ENCODE measurements at regions not wholly inside any gene's neighbourhood (a gene's known extent, or its start where the extent isn't known, plus 50 kb on each side); places are given as distances from the start of the nearest gene placed in this dataset.

DNA sequence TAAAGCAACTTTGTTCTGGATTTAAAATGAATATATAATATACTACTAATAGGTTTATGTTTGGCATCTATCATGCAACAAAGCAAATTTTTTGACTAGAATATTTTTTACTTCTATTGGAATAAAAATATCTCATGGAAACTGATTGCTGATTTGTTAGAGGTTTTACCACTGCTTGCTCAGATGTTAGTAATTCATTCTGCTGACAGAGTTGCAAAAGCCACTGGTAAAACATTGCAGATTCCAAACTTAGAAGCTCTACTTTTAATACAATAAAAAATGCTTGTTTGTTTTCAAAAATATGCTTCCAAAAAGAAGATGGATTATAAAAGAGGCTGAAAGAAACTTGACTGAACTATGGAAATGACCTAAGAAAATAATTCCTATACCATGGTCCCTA lies 795.2 kb downstream of the PCDH18 start:
- Histone ChIP-seq H3K27me3 (no peaks in the 10 kb centered on the region), H3K36me3 (no peaks in the 10 kb centered on the region), H3K4me3 (no peak overlapping the region), H3K27ac (no peak overlapping the region), H3K4me1 (no peaks in the 10 kb centered on the region), H3K9me3 (no peaks in the 10 kb centered on the region)
- no peak for DNase-seq
- intact Hi-C loops (cut with DNase I; ENCODE audit: low total_unique reads) = no loop called here
- TF ChIP-seq POLR2A (IDR thresholded peaks at IDR 0.05) (no peak), EP300 (IDR thresholded peaks at IDR 0.05) (no peak), POLR2AphosphoS5 (IDR thresholded peaks at IDR 0.05) (no peak)
- TF ChIP-seq, protein P1, sequence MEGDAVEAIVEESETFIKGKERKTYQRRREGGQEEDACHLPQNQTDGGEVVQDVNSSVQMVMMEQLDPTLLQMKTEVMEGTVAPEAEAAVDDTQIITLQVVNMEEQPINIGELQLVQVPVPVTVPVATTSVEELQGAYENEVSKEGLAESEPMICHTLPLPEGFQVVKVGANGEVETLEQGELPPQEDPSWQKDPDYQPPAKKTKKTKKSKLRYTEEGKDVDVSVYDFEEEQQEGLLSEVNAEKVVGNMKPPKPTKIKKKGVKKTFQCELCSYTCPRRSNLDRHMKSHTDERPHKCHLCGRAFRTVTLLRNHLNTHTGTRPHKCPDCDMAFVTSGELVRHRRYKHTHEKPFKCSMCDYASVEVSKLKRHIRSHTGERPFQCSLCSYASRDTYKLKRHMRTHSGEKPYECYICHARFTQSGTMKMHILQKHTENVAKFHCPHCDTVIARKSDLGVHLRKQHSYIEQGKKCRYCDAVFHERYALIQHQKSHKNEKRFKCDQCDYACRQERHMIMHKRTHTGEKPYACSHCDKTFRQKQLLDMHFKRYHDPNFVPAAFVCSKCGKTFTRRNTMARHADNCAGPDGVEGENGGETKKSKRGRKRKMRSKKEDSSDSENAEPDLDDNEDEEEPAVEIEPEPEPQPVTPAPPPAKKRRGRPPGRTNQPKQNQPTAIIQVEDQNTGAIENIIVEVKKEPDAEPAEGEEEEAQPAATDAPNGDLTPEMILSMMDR (IDR thresholded peaks at IDR 0.05) = no peak

DNA sequence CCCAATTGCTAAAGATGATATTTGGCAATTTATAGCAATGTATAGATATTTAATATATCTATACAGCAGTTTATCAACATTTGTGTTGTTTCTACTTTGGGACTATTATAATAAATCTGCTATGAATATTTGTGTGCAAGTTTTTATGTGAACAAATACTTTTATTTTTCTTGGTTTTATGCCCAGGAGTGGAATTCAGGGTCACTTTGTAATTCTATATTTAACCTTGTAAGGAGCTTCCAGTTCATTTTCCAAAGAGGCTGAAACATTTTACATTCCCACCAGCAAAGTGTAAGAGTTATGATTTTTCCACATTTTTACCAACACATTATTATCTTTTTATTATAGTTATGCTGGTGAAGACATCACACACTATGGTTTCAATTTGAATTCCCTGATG lies 801.3 kb downstream of the PCDH18 start:
- no peaks in the 10 kb centered on the region for H3K36me3 ChIP-seq
- intact Hi-C loops (cut with DNase I; ENCODE audit: low total_unique reads) = no loop called here
- no peak for DNase-seq
- H3K9me3 ChIP-seq = no peaks in the 10 kb centered on the region
- H3K4me1 ChIP-seq = no peaks in the 10 kb centered on the region
- H3K4me3 ChIP-seq = no peak overlapping the region
- no peak overlapping the region for H3K27ac ChIP-seq
- TF ChIP-seq POLR2A (IDR thresholded peaks at IDR 0.05) = no peak
- TF ChIP-seq EP300 (IDR thresholded peaks at IDR 0.05) = no peak
- TF ChIP-seq, protein P1 (IDR thresholded peaks at IDR 0.05) = no peak
- TF ChIP-seq POLR2AphosphoS5 (IDR thresholded peaks at IDR 0.05) = no peak
- no peaks in the 10 kb centered on the region for H3K27me3 ChIP-seq

DNA sequence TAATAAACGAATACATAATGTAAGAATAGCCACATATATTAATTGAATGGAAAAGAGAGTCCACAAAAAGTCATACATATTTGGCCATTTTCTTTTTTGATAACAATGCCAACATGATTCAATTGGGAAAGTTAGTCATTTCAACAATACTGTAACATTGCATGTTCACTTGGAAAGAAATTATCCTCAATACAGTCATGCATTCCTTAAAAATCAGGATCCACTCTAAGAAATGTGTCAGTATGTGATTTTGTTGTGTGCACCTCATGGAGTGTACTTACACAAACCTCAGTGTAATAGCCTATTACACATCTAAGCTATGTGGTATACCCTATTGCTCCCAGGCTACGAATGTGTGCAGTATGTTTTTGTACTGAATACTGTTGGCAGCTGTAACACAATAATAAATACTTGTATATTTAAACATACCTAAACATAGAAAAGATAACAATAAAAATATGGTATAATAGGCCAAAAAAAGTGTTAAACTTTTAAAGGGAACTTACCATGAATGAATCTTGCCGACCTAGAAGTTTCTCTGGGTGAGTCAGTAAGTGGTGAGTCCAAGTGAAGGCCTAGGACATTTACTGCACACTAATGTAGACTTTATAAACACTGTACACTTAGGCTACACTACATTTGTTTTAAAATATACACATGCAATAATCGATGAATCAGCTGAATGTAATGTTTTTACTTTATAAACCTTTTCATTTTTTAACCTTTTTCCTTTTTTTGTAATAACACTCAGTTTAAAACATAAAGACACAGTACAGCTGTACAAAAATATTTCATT lies 806.8 kb downstream of the PCDH18 start:
- no peaks in the 10 kb centered on the region for H3K9me3 ChIP-seq
- H3K27ac ChIP-seq = no peak overlapping the region
- H3K27me3 ChIP-seq = no peaks in the 10 kb centered on the region
- intact Hi-C loops (cut with DNase I; ENCODE audit: low total_unique reads) = no loop called here
- WGBS, 5 donors = 53 to 77% (median 69%) methylated on average over 4 of the region's 4 CpGs
- no peaks in the 10 kb centered on the region for H3K4me1 ChIP-seq
- DNase-seq = no peak
- H3K36me3 ChIP-seq = no peaks in the 10 kb centered on the region
- no peak for TF ChIP-seq POLR2A (IDR thresholded peaks at IDR 0.05)
- TF ChIP-seq, protein P1 (IDR thresholded peaks at IDR 0.05) = no peak
- no peak for TF ChIP-seq EP300 (IDR thresholded peaks at IDR 0.05)
- TF ChIP-seq POLR2AphosphoS5 (IDR thresholded peaks at IDR 0.05) = no peak
- no peak overlapping the region for H3K4me3 ChIP-seq

DNA sequence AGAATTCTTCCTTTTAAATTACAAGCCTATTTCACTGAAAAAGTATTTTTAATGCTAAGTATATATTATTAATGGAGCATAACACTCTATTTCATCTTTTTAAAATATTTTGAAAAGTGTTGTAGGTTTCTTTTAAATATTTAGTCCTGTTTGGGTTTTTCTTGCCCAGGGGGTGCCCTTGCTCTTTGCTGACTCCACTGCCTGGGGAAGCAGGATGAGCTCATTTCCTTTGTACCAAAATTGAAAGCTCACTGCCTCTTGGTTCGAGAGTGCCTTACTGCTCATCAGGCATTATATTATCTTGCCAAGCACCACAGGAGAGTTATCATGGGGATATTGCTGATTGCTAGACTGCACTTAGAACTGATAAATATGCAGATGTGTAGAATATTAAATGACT lies 819.2 kb downstream of the PCDH18 start:
- 17 to 57% (median 36%) methylated on average over 1 of the region's 1 CpG for WGBS, 5 donors

More for the DNA sequence above, 819.2 kb downstream of the PCDH18 start:
- no peak overlapping the region for H3K27ac ChIP-seq
- no peaks in the 10 kb centered on the region for H3K36me3 ChIP-seq
- TF ChIP-seq, protein P1 (IDR thresholded peaks at IDR 0.05) = no peak
- TF ChIP-seq POLR2A (IDR thresholded peaks at IDR 0.05) (no peak), EP300 (IDR thresholded peaks at IDR 0.05) (no peak), POLR2AphosphoS5 (IDR thresholded peaks at IDR 0.05) (no peak)
- peak in 1 of 2 donors; percentile 2 for DNase-seq
- H3K9me3 ChIP-seq = no peaks in the 10 kb centered on the region
- no peaks in the 10 kb centered on the region for H3K4me1 ChIP-seq
- no peaks in the 10 kb centered on the region for H3K27me3 ChIP-seq
- intact Hi-C loops (cut with DNase I; ENCODE audit: low total_unique reads) = no loop called here
- no peak overlapping the region for H3K4me3 ChIP-seq

Measured in stomach (tissue), 8 donors.